ENCODE measurements at regions not wholly inside any gene's neighbourhood (a gene's known extent, or its start where the extent isn't known, plus 50 kb on each side); places are given as distances from the start of the nearest gene placed in this dataset.
"Not testable (repeated sequence)": the region's sequence is repeated elsewhere in the genome, so short reads cannot be mapped to it uniquely, and the experiment has no call there.

DNA sequence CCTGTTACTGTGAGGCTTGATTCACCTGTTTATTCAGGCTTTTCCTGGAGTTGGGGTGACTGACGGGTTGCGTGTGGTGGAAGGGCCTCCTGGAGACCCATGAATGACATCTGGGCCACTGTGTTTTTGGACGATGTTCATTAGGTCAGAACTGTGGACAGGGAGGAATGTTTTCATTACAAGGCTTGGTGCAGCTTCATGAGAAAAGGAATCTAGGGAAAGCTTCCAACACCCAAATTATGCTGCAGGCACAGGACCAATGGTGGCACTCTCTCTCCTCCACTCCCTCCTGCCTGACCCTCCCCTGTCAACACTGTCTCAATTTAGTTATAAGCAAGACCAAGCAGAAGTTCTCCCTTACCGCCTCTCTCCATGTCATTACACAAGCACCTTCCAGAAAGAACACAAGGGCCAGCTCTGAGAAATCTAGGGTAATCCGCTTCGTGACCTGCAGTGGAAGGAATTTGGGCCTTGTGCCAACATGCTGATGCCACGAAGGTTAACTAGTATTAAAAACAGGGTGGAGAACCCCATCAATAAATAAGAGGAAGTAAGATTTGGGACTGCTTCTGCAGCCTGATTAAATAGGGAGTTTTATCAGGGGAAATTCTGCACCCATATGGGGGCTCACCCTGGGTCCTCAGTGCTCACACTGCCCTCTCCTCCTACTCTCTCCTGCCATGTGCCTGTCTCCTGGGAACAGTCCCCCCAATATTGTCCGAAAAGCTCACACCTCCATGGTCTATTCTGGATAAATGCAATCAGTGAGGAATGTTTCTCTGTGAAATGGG lies 200.3 kb downstream of the KTN1 start:
- no peak for DNase-seq
- Histone ChIP-seq H3K4me3 (ENCODE audit: insufficient read depth, low read depth, low read length) (no peak overlapping the region), H3K36me3 (replicated peaks; ENCODE audit: control insufficient read depth, insufficient read depth, low read length) (no peaks in the 10 kb centered on the region), H3K27me3 (ENCODE audit: control insufficient read depth, insufficient read depth, low read length) (no peaks in the 10 kb centered on the region)

GRCh38 chr14:55781046-55781445 lies 201.0 kb downstream of the KTN1 start:
- DNase-seq, result no peak
- Histone ChIP-seq H3K27me3 (ENCODE audit: control insufficient read depth, insufficient read depth, low read length) (no peaks in the 10 kb centered on the region), H3K4me3 (ENCODE audit: insufficient read depth, low read depth, low read length) (no peak overlapping the region), H3K36me3 (replicated peaks; ENCODE audit: control insufficient read depth, insufficient read depth, low read length) (no peaks in the 10 kb centered on the region)

DNA sequence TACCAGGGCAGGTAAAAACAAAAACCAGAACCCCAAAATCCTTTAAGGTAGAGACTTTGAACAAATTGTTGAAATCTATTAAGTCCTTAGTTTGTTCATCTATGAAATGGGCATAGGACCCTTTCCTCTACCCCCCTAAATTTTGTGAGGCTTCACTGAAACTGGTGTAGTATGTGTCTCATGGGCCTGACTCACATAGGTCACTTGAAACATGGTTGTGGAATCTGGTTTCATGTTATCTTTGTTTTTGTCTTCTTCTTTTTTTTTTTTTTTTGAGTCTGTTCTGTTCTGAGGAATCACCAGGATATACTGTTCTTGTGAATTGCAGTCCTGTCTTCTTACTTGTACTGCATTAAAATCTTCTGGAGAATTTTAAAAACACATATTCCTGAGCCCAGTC lies 202.2 kb downstream of the KTN1 start:
- Histone ChIP-seq H3K4me3 (ENCODE audit: insufficient read depth, low read depth, low read length) (no peak overlapping the region), H3K27me3 (ENCODE audit: control insufficient read depth, insufficient read depth, low read length) (no peaks in the 10 kb centered on the region), H3K36me3 (replicated peaks; ENCODE audit: control insufficient read depth, insufficient read depth, low read length) (no peaks in the 10 kb centered on the region)
- DNase-seq, result no peak

DNA sequence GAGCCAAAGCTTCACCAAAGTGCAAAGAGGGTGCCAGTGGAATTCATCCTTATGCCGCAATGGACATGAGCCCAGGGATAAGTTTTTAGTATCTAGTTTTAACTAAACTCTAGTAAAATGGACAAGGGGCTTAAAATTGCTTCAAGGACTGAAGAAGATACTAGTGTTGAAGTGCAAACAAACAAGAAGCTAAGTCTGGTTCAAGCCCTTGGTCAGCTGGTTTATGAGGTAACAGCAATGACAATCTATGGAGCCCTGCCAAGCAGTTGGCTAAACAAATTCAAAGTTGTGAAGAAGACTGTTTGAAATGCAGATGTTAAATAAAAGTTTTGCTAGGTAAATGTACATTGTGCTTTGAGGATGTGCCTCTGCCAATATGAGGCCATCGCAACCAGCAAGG lies 209.4 kb downstream of the KTN1 start:
- DNase-seq, result no peak
- Histone ChIP-seq H3K27me3 (ENCODE audit: control insufficient read depth, insufficient read depth, low read length) (no peaks in the 10 kb centered on the region), H3K4me3 (ENCODE audit: insufficient read depth, low read depth, low read length) (no peak overlapping the region), H3K36me3 (replicated peaks; ENCODE audit: control insufficient read depth, insufficient read depth, low read length) (no peaks in the 10 kb centered on the region)

DNA sequence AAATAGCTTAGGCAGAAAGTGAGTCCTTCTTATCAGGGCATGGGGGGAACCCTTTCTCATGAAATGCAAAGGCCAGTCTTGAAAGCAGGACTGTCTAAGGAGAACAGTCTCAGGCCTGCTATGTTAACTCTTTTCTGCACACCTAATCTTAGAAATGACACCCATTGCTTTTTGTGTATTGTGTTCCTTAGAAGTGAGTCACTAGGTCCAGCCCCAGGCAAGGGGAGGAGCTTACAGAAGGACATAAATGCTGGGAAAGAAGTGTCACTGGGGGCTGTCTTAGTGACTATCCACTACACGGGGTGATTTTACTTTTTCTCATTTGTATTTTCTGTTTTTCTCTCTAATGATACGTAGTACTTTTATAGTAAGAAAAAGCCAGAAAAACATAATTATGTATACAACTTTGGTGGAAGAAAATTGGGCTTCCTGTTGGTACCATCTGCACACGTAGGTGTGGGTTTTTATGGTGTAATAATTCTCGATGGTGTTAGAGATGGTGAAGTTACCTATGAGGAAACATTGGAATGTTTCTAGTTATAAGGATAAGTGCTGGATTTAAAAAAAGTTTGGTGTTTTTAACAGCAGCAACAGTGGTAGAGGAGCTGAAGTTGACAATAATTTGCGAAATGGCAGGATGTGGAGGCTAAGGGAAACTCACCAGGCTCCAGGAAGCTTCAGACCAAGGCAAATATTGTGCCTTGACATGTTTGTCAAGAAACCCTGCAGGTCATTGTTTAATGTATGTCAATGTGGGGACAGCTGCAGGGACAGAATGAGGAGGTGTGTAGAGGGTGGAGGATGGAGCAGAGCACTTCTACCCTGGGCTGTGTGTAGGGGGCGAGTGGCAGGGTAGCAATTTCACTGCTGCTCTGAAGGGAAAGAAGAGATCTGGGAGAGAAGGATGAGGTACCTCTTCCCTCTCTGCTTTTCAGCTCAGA lies 214.9 kb downstream of the KTN1 start:
- no peak for DNase-seq
- Histone ChIP-seq H3K4me3 (ENCODE audit: insufficient read depth, low read depth, low read length) (no peak overlapping the region), H3K36me3 (replicated peaks; ENCODE audit: control insufficient read depth, insufficient read depth, low read length) (no peaks in the 10 kb centered on the region; the same call in 1 of the 2 replicates), H3K27me3 (ENCODE audit: control insufficient read depth, insufficient read depth, low read length) (no peaks in the 10 kb centered on the region)

DNA sequence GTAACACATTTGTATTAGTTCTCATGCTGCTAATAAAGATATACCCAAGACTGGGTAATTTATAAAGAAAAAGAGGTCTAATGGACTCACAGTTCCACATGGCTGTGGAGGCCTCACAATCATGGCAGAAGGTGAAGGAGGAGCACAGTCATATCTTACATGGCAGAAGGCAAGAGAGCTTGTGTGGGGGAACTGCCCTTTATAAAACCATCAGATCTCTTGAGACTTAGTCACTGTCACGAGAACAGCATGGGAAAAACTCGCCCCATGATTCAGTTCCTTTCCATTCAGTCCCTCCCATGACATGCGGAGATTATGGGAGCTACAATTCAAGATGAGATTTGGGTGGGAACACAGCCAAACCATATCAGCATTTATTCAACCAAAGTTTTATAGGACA lies 216.5 kb downstream of the KTN1 start:
- not testable (repeated sequence) for H3K36me3 ChIP-seq (replicated peaks; ENCODE audit: control insufficient read depth, insufficient read depth, low read length); H3K4me3 ChIP-seq (ENCODE audit: insufficient read depth, low read depth, low read length); DNase-seq; H3K27me3 ChIP-seq (ENCODE audit: control insufficient read depth, insufficient read depth, low read length)

DNA sequence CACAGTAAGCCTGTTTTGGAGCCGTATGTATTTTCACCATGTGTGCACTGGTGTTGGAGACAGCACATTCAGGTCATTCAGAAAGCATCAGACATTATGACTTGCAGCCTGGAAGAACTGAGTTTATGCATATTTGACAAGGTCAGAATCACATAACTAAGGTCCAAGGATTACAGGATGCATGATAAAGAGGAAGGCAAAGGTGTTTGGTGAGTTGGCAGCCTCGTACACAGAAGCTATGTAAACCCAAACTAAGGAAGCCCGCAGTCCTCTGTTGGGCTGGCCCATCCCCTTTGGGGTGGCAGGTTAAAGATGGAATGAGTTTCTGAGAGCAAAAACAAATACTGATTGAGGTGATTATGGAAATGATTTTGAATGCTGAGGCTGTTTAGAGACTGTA lies 218.4 kb downstream of the KTN1 start:
- no peaks in the 10 kb centered on the region for H3K27me3 ChIP-seq (ENCODE audit: control insufficient read depth, insufficient read depth, low read length)
- H3K36me3 ChIP-seq (replicated peaks; ENCODE audit: control insufficient read depth, insufficient read depth, low read length), result no peaks in the 10 kb centered on the region; the same call in 1 of the 2 replicates
- no peak overlapping the region for H3K4me3 ChIP-seq (ENCODE audit: insufficient read depth, low read depth, low read length)
- DNase-seq, result no peak

DNA sequence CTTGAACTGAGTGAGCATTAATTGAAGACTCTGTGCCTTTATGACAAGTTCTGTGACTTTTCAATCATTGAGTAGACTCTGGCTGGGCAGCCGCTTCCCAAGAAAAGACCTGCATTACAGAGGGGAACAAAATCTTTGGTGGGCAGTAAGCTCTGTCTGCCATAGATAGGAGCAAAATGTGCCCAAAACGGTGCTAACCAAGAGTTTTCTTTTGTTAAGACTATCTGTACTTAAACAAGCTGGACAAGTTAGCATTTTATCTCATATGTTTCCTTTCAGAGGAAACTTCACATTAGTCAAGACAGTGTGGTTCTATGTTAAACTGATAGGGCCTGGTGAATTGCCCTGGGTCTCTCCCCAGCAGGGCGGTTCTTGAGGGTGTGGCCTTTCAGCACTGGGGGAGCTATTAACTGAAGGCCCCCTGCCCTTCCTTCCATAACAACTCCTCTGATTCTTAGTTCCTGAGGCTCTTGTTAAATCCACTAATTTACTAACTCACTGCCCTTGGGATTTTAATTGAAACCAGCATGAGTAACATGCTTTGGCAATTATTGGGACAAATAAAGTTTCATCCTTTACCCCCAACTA lies 219.6 kb downstream of the KTN1 start:
- H3K4me3 ChIP-seq (ENCODE audit: insufficient read depth, low read depth, low read length), result no peak overlapping the region
- H3K27me3 ChIP-seq (ENCODE audit: control insufficient read depth, insufficient read depth, low read length), result no peaks in the 10 kb centered on the region
- DNase-seq, result no peak
- H3K36me3 ChIP-seq (replicated peaks; ENCODE audit: control insufficient read depth, insufficient read depth, low read length), result no peaks in the 10 kb centered on the region; the same call in 1 of the 2 replicates

DNA sequence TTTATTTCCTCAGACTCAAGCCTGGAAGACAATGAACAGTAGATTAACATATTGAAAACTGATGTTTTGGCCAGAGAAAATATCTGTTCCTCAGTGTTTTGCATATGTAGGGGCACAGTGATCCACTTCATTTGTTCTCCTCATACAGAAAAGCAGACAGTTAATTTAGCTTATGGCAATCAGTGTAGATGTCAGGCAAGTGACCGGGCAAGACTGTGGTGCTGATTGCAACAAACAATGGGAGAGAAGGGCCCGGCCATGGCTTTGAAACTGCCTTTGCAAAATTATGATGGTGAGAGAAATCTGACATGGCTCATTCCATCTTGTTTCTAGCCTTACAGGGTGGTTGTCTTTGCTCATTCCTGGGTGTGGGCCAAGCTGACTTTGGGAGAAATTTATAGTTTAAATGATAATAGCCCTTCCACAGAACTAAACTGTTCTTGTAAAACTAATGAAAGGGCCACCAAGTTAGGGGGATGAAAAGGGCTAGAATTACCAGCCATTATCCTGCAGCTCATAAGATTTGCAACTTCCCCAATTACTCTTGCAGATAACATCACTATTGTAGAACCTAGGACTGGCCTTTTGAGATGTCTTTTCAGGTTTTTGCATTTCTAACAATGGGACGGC lies 220.3 kb downstream of the KTN1 start:
- Histone ChIP-seq H3K36me3 (replicated peaks; ENCODE audit: control insufficient read depth, insufficient read depth, low read length) (no peaks in the 10 kb centered on the region; the same call in 1 of the 2 replicates), H3K27me3 (ENCODE audit: control insufficient read depth, insufficient read depth, low read length) (no peaks in the 10 kb centered on the region), H3K4me3 (ENCODE audit: insufficient read depth, low read depth, low read length) (no peak overlapping the region)
- no peak for DNase-seq

DNA sequence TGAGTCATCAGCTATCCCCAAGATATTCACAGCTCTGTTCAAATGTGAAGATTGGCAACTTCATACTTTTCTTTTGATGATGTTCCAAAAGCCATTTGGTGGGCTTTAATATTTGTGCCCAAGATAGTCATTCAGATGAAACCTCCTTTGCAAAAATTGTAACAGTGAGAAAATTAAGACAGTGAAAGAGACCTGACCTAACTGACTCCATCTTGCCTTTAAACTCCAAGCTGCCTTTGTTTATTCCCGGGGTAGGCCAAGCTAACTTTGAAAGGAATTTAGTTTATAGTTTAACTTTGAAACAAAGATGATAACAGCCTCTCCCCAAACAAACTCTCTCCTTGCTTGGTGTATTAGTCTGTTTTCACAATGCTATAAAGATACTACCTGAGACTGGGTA lies 221.1 kb downstream of the KTN1 start:
- H3K27me3 ChIP-seq (ENCODE audit: control insufficient read depth, insufficient read depth, low read length), result no peaks in the 10 kb centered on the region
- no peak for DNase-seq
- no peak overlapping the region for H3K4me3 ChIP-seq (ENCODE audit: insufficient read depth, low read depth, low read length)
- H3K36me3 ChIP-seq (replicated peaks; ENCODE audit: control insufficient read depth, insufficient read depth, low read length), result no peaks in the 10 kb centered on the region; the same call in 1 of the 2 replicates

- Histone ChIP-seq H3K27me3 (ENCODE audit: control insufficient read depth, insufficient read depth, low read length) (no peaks in the 10 kb centered on the region), H3K4me3 (ENCODE audit: insufficient read depth, low read depth, low read length) (no peak overlapping the region), H3K36me3 (replicated peaks; ENCODE audit: control insufficient read depth, insufficient read depth, low read length) (no peaks in the 10 kb centered on the region; the same call in 1 of the 2 replicates)
- DNase-seq, result no peak
Observed at GRCh38 chr14:55802986-55803872, 223.2 kb downstream of the KTN1 start.

DNA sequence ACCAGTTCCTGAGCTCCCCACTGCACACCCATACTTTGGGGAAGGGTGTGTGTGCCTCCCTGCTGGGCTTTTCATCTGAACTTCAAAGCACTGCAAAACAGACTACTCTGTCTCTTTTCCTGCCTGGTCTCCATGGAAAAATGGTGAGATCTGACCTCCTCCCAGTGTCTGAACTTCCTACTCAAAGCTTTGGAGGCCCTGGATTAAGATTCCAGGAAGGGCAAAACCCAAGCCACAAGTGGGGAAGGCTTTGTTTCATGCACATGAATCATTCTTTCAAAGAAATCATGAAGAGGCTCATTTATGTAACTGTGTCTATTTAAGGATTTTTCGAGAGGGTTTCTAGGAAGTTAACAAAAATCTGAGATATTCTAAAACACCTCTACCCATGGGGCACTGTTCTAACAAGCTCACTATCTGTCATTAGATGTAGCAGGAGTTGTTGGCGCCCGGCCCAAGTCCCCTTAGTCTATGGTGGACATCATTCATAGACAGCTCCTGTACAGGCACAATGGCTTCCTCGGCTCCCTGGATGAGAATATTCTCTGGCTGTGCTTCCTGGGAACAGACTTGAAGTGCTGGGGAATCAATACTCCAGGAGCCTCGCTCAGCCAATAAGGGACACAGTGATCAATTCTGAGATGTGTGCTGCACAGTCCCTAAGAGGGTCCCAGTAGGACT lies 224.0 kb downstream of the KTN1 start:
- H3K36me3 ChIP-seq (replicated peaks; ENCODE audit: control insufficient read depth, insufficient read depth, low read length), result no peaks in the 10 kb centered on the region; the same call in 1 of the 2 replicates
- H3K4me3 ChIP-seq (ENCODE audit: insufficient read depth, low read depth, low read length), result no peak overlapping the region
- H3K27me3 ChIP-seq (ENCODE audit: control insufficient read depth, insufficient read depth, low read length), result no peaks in the 10 kb centered on the region
- DNase-seq, result no peak

DNA sequence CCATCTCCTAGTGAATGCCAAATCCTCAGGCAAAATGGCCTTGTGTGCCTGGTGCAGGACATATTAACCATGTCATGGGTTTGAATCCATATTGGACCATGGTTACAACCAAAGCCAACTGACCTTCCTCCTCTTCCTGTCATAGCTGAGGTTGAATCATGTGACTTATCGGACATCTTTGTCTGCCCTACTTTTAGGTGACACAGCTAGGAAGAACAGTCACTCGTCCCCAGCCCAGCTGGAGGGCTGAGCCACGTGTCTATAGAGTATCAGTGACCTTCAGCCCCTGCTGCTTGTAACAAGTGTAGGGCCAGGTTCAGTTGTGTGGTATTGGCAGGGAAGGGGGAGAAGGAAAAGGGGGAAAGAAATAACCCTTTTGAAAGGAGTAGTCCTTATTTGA lies 225.2 kb downstream of the KTN1 start:
- Histone ChIP-seq H3K4me3 (ENCODE audit: insufficient read depth, low read depth, low read length) (no peak overlapping the region), H3K27me3 (ENCODE audit: control insufficient read depth, insufficient read depth, low read length) (no peaks in the 10 kb centered on the region), H3K36me3 (replicated peaks; ENCODE audit: control insufficient read depth, insufficient read depth, low read length) (no peaks in the 10 kb centered on the region)
- no peak for DNase-seq

Data from H7 (cell line).